IPS-NIHi7 (cell line): ENCODE measurements at regions not wholly inside any gene's neighbourhood (a gene's known extent, or its start where the extent isn't known, plus 50 kb on each side); places are given as distances from the start of the nearest gene placed in this dataset.

Experiments
- DNase-seq: peaks from one replicate; pipeline ENCODE4 v3.0.0; 2012; ENCODE audit warnings: mixed read lengths; ENCODE audit errors: extremely low spot score

DNA sequence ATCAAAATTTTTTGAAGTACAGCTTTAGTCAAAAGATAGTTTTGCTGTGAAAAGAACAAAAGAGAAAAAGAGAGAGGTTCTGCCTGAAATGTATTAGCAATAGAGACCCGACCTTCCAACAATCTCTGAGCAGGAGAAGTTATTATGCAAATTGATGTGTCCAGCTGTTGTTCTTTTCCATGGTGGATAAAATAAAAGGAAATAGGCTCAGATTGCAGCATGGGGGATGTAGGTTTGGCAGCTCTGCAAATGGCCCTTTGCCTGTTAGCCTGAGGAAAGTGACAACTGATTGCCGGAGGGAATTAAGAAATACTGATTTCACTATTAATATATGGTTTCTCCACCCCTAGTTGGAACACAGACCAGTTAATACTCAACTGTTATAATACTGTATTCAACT lies 1283.2 kb upstream of the NXPH2 start:
- DNase-seq, result no peak

DNA sequence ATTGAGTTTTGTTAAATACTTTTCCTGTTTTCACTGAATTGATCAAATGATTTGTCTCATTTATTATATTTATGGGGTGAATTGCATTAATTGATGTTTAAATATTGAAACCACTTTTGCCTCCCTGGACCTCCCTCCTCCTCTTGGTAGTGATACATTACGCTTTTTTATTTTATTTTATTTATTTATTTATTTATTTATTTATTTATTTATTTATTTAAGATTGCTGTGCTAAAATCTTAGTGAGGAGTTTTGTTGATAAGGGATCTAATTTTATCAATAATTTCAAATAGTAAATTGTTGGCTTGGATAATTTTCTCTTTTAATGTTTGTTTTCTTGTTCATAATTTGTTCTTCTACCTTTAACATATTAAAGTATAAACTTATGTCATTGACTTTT lies 1281.0 kb upstream of the NXPH2 start:
- DNase-seq, result no peak

DNA sequence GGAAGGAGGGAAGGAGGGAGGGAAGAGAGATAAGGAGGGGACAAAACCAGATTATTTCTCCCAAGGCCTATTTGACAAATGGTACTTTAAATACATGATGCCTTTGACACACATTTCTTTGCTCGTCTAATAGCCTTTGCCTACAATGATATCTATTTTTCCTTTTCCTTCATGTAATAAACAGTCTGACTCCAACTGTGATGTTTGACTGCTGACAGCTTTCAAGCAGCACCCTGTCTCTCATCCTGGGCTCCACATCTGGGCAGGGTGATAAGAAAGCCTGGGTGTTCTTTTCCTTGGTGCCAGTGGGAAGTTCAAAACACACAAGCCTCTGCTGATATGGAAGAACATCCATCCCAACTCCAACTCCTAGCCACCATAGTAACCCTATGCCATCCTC lies 1277.7 kb upstream of the NXPH2 start:
- no peak for DNase-seq

DNA sequence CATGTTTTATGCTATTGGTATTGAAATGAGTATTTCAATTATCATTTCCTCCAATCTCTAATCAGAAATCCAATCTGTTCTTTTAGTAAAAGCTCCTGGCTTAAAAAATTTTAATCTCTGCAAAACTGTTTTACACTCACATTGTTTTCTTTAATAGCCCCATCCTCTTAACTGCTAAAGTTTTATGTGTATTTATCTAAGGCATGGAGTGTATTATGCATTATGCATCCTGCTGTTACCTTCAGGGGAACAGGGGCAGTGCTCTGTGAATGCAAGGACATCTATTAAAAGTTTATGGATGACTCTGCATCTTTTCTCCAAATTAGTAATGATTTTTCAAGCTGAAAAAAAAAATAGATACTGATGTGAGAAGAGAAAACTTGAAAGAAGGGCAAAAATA lies 1261.6 kb upstream of the NXPH2 start:
- no peak for DNase-seq

DNA sequence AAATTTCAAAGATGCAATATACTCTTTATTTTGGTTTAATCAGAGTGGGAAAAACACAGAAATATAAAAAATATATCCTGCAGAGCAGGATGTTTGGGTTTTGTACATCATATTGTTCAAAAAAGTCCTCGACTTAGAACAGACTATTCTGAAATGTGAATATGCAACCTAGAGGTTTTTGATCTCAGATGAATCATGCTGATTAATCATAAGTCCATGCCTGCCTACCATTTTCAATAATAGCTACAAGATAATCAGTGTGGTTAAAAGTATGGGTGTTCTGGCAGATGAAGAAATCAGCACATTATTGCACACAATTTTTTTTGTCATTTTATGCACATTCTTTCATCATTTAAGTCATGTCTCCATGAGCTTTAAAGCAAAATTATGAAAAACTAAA lies 1261.0 kb upstream of the NXPH2 start:
- DNase-seq, result no peak

DNA sequence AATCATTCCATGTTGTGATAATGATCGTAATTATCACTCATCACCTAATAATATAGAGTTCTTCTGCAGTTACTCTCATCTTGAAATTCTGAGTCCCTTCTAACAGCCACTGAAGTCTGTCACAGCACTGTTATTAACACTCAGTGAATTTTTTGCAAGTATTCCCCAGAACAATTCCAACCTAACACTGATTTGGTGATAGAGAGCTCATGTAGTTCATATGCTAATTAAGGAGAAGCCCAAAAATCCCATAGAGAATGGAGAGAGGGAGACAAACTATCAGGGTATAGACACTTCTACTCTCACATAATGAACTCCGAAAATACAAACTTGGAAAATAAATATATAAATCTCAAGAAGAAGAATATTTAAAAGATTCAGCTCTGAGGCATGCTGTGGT lies 1253.4 kb upstream of the NXPH2 start:
- no peak for DNase-seq

DNA sequence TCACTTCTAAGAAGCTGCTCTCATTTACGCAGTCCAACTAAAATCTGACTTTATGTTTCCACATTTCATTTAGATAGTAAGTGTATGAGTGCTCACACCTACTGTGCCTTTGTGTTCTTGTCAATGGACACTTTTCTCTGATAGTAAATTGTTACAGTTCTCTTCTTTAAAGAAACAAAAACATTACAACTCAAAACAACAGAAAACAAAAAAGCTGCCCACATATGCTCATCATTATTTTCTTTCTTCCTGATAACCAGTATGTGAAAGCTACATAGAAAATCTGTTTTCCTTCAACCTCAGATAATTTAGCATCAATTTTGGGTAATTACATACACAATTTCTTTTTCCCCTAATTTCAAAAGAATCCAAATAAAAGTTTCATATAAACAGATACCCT lies 1247.8 kb upstream of the NXPH2 start:
- no peak for DNase-seq

DNA sequence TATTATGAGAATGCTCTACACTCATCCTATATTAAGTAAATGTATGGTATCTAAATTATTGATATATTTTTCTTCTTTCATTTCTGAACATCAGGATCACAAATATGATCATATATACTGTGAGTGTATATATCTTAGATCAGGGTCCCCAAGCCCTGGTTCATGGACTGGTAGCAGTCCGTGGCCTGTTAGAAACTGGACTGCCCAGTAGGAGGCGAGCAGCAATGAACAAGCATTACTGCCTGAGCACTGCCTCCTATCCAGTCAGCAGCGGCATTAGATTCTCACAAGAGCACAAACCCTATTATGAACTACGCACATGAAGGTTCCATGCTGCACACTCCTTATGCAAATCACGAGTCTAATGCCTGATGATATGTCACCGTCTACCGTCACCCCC lies 1247.1 kb upstream of the NXPH2 start:
- peak; percentile 10 for DNase-seq

DNA sequence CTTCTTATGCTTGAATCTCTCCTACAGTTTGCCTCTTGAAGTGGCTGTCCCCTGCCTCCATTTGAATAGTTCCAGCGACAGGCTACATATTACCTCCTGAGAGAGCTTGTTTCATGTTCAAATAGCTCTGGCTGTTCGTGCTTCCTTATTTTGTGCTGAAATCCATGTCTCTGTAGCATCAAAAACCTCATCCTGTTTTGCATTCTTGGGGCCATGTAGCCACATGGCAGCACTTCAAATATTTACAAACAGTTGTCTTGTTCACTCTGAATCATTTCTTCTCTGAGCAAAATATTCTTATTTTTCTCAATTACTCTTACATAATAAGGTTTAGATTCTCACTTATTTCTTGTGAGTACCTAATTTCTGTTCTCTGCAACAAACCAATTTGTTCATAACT lies 1243.1 kb upstream of the NXPH2 start:
- no peak for DNase-seq

DNA sequence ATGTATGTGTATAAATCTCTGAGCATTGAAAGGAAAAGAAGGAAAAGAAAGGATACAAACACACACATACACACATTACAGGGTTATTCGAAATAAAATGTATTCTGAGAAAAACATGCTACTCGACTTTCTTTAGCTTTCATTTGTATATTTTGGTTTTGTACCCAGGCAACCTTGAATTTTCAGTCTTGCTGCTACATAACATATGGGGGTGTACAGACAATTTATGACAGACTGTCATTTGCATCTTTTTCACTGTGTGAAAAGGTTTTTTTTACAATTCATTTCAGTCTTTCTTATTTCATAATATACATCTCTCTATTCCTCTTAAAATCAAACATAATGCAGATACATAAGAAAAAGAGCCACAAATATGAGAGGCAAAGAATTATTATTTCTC lies 1238.4 kb upstream of the NXPH2 start:
- DNase-seq, result no peak

DNA sequence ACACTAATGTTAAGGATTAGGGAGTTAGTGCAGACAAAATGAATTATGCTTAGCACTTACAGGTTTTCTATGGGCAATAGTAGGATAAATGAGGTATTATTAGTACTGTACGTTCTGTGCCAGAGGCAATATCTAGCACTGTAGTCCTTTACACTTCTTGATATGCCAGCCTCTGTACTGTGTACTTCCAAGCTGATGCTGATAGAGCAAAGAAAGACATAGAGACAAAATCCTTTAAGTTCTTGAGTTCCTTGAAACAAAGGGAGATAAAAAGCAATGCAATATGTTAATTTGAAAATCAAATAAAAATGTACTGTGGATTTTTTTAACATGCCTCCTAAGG lies 1234.0 kb upstream of the NXPH2 start:
- DNase-seq, result no peak

DNA sequence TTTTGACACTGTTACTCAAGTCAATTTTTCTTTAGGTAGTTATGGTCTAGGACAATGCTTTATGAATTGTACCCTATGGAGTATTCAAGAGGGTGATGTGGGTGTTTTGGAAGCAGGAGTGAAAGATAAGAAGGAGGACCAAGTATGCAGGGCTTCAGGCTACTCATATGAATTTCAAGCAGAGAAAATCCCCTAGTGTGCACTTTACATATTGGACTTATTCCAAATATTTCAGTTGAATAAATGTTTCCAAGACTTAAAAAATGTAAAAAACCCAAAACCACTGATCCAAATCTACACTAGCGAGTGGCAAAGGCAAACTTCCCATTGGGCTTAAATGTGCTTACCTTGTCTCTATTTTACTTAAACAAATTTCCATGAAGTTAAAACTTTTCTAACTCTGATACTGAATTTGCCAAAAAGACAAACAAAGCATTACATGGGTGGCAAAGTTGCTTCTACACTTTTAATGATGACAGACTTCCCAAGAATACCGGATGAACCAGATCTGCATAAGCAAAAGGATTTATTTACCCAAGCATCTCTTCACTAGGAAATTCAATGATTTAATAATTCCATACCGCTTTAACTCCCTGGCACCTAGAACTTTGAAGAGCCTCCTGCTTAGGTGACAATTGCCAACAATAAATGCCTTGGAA lies 1233.5 kb upstream of the NXPH2 start:
- no peak for DNase-seq

DNA sequence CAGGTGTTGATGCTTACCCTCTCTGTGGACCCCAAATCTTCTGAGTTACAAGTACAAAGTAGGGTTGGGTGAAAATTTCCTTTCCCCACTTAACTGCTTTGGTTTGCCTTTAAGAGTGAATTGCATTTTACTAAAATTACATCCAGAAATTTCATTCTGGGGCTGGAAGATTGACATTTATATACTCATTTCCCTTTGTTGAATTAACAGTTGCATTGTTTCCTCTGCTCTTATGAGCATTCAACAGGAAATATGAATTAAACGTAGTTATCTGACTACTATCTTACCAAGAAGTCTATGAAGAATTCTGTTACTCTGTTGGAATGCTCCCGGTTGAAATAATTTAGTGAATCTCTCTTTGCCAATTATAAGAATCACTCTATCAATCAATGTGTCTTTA lies 1231.1 kb upstream of the NXPH2 start:
- DNase-seq, result no peak

DNA sequence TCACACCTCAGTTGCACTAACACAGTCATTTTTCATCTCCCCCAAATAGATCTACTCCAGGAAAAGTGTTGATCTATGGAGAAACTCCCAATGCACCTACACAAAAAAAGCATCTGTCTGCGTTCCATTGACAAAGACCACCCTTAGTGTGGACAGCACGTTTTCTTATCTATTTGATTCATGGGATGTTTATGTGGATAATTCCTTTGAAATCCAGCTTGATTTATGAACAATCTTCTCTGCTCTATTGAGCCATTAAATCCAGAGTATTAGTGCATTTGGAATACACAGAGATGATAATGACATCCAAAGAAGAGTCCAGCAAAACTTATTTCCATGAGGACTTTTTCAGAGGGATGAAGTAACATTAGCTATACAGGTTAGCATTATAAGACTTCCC lies 1221.9 kb upstream of the NXPH2 start:
- no peak for DNase-seq

DNA sequence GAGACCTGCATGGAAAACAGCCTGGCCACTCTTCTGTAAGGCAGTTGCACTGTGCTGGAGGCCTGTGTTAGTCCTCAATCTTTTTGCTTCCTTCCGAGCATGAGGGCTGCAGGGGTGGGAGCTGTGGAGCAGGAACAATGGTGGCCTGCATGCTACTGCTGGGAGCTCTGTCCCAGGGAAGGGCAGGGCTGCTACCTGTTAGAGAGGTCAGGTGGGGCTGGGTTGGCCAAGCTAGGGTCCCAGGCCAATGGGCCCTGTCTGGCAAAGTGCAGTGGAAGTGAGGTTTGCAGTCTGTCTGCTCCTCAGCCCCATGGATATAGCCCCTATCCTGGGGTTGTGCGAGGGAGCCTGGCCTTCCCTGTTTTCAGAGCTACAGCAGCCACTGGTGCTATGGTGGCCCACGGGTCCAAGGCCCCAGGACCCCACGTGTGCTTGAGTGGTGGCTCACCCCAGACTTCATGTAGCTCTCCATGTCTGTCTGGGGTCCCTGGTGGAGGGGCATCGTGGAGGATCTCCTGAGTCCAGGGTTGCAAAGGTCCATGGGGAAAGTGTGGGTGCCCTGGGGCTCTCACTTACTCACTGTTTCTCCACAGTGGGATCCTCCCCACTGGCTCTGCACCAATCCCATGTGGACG lies 1212.6 kb upstream of the NXPH2 start:
- DNase-seq, result no peak

DNA sequence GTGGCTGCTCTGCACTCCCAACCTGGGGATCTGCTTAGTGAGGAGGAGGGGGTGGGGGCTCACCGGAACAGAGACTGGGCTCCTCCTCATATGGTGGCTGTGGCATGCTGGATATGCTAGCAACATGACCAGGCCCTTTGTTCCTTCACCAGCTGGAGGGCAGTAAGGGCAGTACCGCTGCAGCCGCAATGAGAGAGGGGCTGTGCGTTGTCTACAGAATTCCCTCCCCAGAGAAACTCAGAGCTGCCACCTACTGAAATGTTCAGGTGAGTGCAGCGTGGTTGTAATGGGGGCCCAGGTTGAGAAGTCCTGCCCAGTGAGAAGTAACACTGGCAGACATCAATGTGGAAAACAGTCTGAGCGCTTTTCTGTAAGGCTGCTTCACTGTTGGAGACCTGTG lies 1211.9 kb upstream of the NXPH2 start:
- DNase-seq, result peak; percentile 45

DNA sequence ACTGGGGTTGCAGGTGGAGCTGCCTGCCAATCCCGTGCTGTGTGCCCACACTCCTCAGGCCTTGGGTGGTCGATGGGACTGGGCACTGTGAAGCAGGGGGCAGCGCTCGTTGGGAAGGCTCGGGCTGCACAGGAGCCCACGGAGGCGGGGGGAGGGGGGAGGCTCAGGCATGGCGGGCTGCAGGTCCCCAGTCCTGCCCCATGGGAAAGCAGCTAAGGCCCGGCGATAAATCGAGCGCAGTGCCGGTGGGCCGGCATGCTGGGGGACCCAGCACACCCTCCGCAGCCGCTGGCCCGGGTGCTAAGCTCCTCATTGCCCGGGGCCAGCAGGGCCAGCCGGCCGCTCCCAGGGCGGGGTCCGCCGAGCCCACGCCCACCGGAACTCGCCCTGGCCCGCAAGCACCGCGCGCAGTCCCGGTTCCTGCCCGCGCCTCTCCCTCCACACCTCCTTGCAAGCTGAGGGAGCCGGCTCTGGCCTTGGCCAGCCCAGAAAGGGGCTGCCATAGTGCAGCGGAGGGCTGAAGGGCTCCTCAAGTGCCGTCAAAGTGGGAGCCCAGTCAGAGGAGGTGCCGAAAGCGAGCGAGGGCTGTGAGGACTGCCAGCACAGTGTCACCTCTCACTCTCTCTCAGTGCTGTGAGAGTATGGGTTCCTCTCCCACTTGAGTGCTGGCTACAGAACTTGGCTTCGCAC lies 1210.6 kb upstream of the NXPH2 start:
- no peak for DNase-seq

DNA sequence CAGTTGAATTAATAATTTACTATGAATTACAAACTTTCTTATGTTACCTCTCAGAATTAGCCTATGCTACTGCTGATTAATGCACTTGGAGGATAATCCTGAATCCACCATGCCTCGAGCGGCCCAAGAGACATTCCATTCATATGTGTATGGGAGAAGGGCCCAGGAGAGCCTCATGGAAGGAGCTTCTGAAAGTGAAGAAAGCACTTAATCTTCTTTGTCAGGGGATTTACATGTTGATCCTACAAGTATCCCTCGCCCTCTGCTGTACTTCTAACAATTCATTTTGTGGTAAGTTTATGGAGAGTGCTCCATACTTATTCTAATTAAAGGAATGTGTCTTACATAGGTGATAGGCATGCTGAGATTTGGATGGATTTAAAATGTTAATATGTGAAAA lies 1189.1 kb upstream of the NXPH2 start:
- no peak for DNase-seq

DNA sequence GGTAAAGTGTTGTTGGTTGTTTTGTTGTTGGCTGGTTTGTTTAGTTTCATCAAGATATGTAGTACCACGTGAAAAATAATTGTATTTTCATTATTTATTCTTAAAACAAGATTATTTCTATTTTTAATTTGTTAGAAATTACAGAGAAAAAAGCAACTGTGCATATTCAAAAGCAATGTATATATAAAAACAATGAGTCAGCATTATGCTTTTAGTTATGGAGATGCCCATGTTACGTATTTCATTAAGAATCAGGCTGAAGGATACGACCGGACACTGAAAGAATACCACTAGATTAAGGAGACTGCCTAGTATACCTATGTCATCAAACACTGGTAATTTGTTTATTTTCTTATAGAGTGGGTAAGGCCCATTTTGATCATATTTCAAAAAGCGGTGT lies 1188.4 kb upstream of the NXPH2 start:
- DNase-seq, result no peak

DNA sequence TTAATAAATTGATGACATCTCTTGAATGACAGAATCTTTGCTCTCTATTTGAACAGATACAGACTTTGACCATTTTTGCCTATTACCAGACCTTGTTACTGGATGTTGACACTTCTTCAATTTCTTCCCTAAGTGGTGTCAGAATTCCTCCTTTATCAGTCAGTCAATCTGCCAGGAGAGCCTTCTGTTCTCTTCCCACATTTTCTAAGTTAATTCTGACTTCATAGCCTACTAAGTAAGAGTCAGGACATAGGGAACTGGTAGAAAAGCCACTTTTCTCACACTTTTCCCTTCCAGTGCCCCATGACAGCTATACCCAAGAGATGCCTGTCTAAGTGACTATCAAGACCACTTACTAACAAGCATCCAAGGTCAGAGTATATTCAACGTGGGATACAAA lies 1187.5 kb upstream of the NXPH2 start:
- DNase-seq, result no peak

DNA sequence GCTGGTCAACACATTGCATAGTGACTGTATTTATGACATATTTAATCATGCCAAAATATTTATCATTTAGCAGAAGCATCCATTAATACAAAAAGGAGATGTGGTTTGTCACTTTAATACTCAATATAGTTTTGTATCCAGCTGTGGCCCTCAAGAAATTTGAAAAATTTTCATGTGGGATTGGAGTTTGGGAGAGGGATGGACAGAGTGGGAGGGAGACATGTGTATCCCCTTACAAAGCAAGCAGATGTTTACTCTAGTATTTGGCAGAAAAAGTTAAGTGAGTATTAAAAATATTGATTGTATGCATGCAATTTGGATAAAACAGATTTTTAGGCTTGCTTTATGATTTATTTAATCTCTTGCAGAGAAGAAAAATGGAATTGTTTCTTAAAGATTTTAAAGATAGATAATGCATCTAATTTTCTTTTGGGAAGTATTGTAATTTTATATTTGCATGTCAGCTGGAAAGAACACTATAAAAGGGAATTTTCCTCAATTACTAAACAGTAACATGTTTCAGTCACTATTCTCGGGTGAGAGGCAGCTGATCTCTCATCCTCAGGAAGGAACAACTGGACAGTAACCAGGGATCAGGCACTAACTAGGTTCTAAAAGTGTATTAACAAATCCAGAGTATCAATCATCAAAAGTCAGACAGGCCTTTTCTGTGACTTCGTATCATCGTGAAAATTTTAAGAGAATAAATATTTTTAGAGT lies 1184.7 kb upstream of the NXPH2 start:
- no peak for DNase-seq

DNA sequence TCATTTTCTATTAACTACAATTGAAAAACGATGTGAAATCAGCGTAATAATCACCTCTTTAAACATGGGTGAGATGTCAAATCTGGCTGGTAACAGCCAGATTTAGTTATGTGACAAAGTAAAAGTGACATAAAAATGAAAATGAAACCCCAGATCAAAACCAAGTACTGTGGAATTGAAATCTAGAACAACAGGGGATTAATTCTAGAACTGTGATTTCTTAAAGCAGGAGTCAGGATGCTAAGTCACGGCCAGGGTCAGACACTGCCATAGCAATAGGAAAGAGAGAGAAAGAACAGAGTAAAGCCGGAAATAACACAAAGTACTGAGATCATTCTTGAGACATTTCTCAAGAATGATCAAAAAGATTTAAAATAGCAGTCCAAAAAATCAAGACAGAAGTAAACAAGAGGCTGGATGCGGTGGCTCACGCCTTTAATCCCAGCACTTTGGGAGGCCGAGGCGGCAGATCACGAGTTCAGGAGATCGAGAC lies 1183.7 kb upstream of the NXPH2 start:
- DNase-seq, result no peak
